NCI-H187 (cell line): ENCODE measurements at regions not wholly inside any gene's neighbourhood (a gene's known extent, or its start where the extent isn't known, plus 50 kb on each side); places are given as distances from the start of the nearest gene placed in this dataset.

ENCODE experiments used
- DNase-seq, 2 experiments: peaks; one replicate each; lab custom pipeline; 2025; lab: John Stamatoyannopoulos, UW

DNA sequence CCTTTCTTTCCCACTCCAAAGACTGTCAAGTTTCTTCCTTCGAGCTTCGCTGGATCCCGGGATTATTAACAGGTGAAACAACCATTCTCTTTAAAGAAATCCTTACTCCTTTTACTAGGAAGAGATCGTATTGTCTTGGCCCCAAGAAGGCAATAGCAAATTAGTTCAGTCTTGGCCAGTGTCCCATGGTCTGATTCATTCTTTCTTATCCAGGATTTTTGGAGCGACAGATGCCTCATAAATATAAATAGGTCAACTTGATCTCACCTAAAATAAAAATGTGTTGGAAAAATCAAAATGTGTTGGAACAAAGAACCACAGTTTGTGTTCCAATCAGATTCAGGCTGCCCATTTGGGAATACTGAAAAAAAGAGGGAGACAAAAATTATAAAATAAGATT is 140.1 kb upstream of the TMEM108 start:
- DNase-seq, result no peak

DNA sequence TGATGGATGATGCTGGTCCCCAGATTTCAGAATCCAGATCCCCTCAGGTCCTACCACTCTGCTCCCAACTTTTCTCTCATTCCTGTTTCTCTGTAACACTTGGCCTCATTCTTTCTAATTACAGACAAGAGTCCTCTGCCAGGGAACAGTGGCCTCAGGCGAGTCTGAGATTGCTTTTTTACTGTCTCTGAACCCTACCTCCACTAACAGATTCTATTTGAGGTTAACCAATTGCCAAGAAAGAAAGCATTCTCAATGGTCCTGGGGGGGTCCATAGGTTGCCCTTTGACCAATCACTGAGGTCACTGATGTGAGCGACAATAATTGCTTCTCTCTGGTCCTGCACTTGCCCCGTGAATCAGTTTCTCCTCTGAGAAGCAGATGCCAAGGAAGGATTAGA is 145.2 kb upstream of the TMEM108 start:
- no peak for DNase-seq

DNA sequence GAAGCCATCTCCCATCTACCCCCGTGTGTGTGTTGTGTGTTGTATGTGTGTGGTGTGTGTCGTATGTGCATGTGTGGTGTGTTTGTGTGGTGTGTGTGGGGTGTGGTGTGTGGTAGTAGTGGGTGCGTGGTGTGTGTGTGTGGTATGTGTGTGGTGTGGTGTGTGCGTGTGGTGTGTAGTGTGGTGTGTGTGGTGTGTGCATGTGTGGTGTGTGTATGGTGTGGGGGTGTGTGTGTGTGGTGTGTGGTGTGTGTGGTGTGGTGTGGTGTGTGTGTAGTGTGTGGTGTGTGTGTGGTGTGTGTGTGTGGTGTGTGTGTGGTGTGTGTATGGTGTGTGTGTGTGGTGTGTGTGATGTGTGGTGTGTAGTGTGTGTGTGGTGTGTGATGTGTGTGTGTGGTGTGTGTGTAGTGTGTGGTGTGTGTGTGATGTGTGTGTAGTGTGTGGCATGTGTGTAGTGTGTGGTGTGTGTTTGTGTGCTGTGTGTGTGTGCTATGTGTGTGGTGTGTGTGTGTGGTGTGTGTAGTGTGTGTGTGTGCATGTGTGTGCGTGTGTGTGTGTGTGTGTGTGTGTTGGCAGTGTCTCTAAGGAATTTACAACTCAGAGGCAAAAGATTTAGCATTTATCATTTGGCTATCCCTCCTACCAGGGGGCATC is 156.3 kb upstream of the TMEM108 start:
- DNase-seq, result no peak

DNA sequence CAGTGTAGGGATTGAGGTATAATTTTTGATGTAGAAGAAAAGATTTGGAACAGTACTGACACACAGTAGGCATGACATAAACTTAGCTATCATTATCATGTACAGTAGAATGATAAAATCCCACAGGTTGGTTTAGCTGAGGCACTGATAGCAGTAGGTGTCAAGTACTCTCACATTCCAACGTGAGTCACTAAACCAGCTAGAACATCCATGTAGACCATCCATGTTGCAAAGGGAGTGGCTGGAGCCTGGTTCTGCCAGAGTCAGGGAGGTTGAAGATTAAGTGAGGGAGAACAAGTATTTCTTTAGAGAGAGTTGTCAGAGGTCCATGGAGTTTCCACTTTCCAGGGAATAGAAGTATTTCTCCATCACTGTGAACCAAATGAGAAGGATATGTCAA is 157.2 kb upstream of the TMEM108 start:
- DNase-seq, result no peak

DNA sequence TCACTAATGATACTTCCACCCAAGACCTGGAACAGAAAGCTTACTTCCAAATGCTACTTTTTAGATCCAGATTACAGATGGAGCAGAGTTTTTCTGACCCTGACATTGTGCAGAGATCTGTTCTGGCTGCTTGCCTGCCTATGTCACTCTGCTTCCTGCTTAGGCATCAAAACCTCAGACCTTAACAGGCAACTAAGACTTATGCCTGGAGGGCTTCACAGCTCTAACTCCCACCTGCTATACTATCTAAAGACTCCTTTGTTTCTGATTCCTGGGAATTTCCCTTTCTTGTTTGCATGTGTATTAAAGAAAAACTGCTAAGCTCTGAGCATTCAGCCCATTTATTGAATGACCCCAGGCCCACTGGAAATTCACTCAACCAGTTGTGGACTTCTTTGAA is 157.4 kb upstream of the NPHP3 start:
- no peak for DNase-seq

DNA sequence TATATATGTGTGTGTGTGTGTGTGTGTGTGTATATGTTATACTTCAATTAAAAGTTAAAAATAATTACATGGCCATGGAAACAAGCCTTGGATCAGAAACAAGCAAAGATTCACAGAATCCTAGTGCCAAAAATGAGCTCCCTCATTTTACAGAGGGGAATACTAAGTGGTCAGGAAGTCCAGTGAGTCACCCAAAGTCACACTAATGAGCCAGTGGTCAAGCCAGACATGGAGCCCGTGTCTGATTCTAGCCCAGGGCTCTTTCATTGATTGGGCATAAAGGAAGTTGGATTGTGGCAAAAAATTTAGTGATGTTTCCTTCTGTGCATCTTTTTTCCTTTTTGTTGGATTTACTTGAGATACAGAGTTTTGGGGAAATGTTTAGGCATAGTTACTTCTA is 152.5 kb upstream of the NPHP3 start:
- no peak for DNase-seq

DNA sequence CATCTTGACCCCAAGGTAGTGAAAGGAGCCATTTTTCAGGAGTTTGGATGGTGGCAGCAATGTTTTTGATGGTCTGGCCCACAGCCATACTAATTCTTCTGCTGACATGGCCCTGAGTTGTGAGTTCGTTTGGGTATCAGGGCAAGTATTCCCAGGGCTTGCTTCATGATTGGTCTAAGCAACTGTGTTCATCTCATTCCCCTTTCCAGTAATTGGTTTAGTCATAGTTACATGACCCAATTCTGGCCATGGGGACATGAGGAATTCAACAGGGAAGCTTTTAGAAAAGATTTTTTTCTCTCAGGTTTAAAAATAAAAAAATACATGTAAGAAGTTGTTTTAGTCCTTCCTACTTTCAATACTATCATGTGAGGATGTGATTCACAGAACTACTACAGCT is 150.5 kb upstream of the NPHP3 start:
- no peak for DNase-seq

DNA sequence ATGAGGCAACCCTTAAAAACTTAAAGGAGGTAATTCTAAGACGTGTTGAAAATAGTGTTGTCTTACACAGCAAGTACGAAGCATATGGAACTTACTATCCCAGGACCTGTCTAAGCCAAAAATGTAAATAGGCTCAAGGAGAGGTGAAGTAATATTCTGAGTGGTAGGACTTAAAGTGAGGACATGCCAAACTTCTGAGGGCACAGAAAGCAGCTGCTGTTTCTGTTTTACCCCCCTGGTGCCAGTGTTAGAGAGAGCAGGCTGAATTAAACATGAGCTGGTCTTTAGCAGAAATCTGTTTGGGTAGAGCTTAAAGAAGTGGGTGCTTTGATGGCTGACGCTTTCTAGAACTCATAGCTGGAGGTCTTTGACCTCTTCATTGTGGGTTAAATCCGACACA is 149.7 kb upstream of the NPHP3 start:
- no peak for DNase-seq

DNA sequence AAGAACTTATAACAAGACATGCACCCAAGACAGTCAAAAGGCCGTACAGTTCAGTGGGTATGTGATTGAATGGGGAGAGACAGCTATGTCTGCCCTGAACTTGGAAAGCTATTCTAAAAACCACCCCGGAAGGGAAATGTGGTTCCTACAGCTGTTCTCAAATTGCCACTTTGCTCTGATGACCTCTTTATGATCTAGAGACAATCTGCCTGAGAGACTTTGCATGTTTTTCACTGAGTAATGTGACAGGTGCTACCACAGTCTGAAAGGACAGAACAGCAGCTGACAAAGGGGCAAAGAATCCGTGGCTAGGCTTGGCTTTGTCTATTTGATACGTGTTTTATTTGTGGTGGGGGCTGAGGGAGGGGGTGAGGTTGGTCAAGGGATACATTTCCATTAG is 148.3 kb upstream of the NPHP3 start:
- DNase-seq, result peak; percentile 33 to 67

DNA sequence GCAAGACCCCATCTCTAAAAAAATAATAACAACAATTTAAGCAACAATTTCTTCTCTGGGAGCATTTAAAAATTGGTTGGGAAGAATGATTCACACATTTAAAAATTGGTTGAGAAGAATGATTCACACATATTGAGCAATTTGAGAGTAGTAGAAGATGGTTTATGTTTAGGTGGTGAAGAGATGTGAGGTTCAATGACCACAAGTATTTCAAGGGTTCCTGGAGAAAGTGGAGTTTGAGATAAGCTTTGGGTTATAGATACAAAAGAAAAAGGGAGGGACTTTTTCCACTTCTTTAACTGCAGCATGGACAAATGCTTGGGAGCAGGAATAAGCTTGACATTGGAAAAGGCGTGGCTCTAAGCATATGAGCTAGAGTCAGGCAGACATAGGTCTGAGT is 145.7 kb upstream of the NPHP3 start:
- DNase-seq, result no peak

DNA sequence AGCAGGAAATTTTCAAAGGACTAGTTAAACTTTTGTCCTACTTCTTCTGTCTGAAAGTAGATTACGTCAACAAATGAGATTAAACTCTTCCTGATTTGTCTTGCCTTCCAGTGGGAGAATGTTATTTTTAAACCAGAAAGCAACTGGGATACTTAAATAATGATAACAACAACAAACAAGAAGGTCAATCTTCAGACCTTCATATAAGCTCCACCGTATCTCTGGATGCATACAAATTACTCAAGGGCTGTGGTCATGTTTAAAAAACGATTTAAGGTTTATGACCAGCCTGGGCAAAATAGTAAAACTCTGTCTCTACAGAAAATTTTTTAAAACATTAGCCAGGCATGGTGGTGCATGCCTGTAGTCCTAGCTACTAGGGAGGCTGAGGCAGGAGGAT is 145.3 kb upstream of the NPHP3 start:
- DNase-seq, result no peak

DNA sequence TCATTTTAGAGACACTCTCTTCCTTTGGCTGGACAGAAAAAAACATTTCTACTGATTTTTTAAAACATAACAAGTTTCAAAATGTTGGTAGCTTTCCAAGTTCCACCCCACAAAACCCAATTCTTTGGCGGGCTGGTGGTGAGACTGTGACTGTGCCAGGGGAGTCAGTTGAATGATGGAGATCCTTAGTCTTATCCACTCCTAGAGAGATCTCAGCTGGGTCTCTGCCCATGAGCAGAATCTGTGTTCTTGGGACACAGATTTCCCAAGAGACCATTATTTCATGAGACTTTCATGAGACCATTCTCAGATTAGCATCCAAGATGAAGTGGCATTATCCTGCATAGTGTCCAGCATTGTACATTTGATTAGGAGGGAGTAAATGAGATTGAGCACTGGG is 135.1 kb upstream of the NPHP3 start:
- no peak for DNase-seq

DNA sequence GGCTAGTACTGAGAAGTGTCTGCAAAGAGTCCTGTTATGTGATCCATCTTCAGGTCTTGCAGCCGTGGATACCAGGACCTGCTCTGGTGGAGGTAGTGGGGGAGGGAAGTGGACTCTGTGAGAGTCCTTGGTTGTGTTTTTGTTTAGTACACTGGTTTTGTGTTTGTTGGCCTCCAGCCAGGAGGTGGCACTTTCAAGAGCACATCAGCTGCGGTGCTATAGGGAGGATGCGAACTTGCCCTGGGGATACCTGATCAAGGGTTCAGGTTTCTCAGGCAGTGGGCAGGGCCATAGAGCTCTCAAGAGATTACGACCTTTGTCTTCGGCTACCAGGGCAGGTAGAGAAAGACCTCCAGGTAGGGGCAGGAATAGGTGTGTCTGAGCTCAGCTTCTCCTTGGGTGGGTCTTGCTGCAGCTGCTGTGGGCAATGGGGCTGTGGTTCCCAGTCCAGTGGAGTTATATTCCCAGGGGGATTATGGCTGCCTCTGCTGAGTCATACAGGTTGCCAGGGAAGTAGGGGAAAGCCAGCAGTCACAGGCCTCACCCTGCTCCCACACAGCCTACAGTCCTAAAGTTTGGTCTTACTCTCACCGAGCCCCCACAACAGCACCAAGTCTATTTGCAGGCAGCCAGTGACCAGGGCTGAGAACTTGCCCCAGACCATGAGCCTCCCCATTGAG is 132.8 kb upstream of the NPHP3 start:
- no peak for DNase-seq

DNA sequence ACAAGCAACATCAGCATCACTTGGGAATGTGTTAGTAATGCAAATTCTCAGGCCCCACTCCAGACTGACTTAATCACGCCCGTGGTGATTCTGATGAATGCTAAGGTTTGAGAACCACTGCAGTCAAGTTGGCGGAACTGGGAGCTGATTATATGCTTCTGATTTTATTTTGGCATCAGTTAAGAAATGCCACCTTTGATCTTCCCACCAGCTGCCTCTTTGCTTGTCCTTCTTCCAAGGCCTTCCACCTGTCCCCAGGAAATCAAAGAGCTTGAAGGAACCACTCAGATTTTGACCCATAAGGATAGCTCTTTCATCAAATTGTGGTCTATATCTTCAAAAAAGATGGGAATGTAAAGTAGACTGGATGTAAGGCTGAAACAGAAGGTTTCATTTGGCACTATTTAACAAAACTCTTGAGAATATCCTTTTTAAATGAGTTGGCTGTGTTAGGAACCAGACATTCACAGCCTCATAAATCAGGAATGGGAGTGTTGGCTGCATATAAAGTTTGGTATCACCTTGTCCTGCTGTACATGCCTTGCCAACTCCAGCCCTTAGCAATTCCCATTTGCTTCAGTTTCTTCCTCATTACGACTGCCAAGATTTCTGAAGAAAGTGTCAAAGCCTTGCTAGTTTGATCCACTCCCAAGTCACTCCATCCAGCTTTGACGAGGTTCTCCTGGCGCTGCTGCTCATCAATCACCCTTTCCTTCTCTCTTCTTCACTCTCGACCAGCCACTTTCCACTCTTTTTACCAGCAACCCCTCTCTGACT is 125.8 kb upstream of the NPHP3 start:
- DNase-seq, result no peak

DNA sequence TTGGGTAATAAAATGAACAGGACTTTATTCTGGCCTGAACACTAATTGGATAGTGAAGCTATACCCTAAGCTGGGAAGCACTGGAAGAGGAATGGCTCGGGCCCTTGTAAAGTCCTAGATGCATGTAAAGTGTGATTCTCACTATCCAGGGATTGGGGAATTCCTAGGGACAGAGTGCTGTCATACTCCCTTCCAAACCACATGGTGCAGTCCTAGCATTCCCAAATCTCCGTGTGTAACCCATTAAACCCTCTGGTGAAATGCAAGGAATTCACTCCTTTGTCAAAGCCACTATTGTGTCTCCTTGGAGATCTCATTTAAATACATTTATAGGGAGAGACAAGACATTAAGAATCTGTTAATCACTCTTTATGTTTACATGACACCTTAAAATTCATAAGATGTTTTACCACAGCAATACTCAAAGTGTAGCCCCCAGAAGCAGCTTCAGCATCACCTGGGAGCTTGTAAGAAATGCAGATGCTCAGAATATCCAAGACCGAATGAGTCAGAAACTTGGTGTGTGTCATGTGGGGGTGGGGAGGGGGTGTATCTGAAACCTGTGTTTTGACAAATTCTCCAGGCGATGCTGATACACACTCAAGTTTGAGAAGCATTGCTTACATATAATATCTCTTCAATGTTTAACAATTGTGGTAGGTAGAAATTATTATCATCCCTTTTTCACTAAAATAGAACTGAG is 121.8 kb upstream of the NPHP3 start:
- DNase-seq, result no peak

DNA sequence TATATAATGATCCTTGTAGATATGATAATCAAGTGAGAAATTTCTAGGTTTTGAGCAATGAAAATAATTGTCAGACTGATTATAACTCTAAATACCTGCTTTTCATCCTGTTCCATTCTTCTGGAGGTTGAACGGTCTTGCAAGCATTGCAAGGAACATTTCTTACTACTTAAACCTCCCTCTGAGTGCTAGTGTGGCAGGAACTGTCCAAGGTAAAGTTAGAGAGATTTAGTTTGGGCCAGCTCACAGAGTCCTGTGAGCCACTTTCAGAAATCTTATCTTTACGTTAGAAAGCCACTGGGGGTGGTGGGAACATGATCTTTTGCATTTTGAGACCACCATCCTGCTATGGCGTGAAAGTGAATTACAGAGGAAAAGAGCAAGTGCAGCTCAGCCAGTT is 121.1 kb upstream of the NPHP3 start:
- no peak for DNase-seq

DNA sequence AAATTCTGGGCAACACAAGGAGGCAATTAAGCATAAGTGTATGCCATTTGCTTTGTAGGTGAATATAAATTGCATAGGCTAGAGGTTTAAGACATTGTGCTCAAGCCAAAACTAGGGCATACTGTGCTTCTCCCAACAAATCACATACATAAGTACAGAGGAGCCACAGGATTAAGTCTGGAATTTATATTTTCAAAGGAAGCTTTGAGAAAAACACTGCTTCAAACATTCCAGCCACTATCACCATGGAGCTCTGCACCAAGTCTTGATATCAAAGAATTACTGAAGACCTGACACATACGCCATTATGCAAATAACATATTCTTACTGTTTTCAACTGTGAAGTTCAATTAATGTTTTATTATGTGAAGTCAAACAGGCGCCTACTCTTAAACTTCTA is 119.4 kb upstream of the NPHP3 start:
- no peak for DNase-seq

DNA sequence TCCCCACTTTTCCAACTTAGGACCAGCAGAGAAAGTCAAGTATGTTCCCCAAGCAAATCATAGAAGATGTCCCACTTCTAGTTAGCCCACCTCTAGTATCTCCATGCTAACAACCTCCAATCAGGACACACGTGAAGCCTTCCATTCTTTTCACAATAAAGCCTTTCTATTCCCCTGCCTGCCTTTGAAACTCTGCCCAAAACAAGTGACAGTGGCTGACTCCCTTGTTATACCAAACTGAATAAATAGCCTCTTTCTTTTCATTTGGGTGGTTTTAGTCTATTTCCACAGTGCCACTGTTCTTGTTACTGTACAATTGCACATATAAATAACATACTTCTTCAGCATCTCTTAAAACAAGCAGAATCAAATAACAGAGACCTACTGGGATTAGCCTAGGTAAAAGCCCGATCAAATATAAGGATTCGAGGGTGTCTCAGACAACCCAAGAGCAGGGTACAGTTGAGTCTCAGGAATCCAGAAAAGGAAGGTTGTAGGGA is 118.0 kb upstream of the NPHP3 start:
- no peak for DNase-seq

DNA sequence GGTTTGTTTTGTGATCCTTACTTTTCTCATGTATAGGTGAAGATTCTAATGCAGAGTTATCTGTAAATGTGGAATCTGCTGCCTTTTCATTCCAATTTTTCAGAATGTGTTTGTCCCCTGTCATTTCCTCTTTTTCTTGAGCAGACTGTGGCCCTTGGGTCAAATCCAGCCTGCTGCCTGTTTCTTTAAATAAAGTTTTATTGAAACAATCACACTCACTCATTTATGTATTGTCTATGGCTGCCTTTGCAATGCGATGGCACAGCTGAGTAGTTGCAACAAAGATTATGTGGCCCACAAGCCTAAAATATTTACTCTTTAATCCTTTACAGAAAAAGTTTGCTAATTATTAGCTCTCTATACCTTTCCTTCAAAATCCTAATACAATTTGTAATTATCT is 116.3 kb upstream of the NPHP3 start:
- DNase-seq, result no peak

DNA sequence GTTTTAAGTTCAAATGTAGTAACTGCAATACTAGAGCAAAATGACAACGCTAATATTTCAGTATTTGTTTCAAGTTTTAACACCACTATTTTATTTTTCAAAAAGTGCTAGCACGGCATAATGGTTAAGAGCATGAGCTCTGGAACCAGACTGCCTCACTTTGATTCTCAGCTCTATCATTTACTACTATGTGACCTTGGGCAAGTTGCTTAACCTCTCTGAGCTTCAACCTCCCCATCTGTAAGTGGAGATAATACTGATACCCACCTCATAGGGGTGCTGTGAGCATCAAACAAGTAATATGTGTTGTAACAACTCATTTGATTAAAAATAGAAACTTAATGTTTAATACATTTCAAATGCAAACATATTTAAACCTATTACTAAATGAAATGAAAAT is 115.4 kb upstream of the NPHP3 start:
- DNase-seq, result no peak

DNA sequence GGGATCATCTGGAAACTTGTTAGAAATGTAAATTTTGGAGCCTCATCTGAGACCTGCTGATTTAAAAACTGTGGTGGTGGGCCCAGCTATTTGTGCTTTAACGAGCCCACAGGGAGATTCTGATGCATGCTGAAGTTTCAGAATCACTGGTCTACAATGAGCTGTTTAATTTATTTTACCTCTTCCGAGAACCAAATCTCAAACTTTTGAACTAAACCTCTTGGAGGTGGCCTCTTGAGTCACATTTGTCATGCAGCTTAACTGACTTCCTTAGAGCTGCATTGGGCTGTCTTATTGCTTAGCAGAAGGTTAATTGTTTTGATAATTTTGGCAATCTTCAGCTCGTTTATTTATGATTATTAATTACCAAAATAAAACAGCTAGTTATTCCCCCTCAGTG is 112.1 kb upstream of the NPHP3 start:
- no peak for DNase-seq

DNA sequence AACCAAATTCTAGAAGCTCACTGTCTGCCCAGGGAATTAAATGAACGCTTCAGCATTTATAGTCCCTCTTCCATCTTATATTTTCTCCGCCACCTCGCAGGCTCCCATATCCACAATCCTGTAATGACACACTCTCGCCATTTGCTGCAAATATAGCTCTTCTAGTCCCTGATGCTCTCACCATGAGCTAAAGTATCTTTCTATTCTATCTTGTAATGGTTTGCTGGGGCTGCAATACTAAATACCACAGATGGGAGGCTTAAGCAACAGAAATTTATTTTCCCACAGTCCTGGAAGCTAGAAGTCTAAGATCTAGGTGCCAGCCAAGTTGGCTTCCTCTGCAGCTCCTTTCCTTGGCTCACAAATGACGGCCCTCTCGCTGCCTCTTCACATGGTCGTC is 106.9 kb upstream of the NPHP3 start:
- no peak for DNase-seq

DNA sequence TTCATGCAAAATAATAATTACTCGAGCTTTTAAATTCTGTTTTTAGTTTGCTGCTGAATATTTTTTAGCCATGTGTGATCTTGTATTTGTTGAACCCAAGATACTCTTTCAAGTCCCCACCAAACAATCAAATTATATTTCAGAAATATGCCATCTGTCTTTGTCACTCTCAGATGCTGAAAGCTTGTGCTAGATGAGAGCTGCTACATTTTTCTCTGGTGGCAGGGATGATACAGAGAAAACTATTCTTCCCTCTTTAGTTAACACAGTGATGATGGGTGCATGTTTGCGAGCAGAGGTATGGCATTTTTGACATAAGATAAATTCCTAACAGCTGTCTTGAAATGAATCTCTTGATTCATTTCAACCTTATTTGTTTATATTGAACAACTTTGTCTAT is 100.6 kb upstream of the NPHP3 start:
- DNase-seq, result no peak
